CD4-positive, alpha-beta T cell treated with Interferon alpha-2 for 1 hour (primary cell): ENCODE measurements at regions not wholly inside any gene's neighbourhood (a gene's known extent, or its start where the extent isn't known, plus 50 kb on each side); places are given as distances from the start of the nearest gene placed in this dataset.
"Not testable (repeated sequence)": the region's sequence is repeated elsewhere in the genome, so short reads cannot be mapped to it uniquely, and the experiment has no call there.

Experiments
- DNase-seq, 2 donors: peaks; one replicate each; pipeline ENCODE4 v3.0.0-alpha.2; 2020 to 2022

- DNase-seq, result not testable (repeated sequence)
These were observed 141.0 kb downstream of the RTP5 start for GRCh38 chr2:242010252-242011166.

DNA sequence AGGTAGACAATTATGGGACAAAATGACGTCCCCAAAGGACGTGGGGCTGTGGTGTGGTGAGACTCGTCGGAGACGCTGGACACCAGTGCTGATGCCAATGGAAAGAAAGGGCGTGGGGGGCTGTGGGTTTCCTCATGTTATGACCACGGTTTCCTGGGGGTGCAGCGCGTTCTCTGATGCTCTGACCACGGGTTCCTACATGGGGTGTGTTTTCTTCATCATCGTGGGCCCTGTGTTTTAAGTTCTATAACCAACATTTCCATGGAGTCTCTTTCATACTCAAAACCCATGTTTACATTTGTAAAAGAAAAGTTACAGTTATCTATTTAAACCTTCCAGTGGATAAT, 141.6 kb downstream of the RTP5 start:
- DNase-seq, result no peak

DNA sequence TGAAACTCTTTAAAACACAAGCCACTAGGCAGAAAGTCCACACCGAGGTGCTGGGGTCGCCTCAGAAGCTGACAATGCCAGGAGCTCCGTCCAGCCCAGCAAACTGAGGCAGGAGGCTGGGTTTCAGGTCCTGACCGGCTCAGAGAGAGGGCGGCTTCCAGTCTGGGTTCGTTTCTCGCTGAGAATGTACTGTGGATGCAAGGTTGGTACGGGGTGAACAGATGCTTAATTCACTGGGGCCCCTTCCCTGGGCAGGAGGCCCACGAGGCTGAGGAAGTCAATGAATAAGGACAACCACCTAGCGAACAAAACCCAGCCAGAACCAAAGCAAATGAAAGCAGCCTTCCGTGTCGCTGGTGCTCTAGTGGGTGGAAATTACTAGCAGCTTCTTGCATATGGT, 142.0 kb downstream of the RTP5 start:
- DNase-seq, result no peak

- DNase-seq, result no peak
These were observed 142.6 kb downstream of the RTP5 start for GRCh38 chr2:242011991-242012764.

GRCh38 chr2:242012956-242013764, 143.6 kb downstream of the RTP5 start:
- no peak for DNase-seq

DNA sequence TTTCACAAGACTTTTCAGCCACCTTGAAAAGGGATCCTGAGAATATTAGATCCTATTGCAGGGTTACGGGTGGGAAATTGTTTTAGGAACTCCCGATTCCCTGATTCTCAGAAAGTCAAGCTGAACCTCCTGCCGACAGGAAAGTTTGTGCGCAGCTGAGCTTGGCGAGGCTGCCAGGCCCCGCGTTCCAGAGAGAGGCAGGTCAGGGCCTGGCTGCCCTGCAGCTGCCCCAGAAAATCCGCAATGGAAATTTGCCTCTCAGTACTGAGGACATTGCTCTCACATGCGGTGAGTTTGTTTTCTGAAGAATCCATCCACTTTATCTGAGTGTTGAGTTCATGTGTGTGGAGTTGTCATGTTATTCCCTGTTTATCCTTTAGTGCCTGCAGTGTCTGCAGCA, 144.2 kb downstream of the RTP5 start:
- DNase-seq, result no peak

- no peak for DNase-seq
These were observed 145.9 kb downstream of the RTP5 start for GRCh38 chr2:242015108-242016065.

GRCh38 chr2:242017086-242017485, 147.6 kb downstream of the RTP5 start:
- no peak for DNase-seq

DNA sequence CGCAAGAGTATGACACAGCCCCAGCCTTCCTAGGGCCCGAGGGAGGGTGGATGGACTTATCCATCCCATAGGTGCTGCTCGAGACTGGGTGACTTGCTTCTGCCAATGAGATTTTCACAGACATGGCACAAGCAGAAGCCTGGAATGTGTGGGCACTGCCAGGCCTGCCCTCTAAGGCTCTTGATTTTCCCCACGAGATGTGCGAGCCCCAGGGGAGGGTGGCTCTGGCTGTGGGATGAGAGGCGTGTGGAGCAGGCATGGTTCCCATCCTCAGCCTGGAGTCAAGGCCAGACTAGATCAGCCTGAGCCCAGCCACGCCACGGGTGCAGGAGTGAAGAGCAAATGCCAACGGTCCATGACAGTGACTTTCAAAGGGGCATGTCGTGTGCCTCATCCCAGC, 148.9 kb downstream of the RTP5 start:
- not testable (repeated sequence) for DNase-seq

DNA sequence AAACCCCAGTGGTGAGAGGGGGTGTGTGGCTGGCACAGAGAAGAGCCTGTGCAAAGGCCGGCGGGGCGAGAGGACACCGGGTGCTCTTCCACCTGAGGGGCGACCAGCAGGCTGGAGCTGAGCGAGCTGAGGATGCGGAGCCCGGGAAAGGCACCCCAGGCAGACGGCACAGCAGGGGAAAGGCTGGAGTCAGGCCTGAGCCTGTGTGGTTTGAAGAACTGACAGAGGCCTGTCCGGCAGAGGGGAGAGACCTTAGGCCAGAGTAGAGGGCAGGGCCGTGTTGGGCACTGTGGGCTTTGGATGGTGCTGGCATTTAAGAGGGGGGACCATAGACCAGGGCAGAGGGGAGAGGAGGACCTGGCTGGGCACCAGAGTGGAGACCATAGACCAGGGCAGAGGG, 149.8 kb downstream of the RTP5 start:
- no peak for DNase-seq

DNA sequence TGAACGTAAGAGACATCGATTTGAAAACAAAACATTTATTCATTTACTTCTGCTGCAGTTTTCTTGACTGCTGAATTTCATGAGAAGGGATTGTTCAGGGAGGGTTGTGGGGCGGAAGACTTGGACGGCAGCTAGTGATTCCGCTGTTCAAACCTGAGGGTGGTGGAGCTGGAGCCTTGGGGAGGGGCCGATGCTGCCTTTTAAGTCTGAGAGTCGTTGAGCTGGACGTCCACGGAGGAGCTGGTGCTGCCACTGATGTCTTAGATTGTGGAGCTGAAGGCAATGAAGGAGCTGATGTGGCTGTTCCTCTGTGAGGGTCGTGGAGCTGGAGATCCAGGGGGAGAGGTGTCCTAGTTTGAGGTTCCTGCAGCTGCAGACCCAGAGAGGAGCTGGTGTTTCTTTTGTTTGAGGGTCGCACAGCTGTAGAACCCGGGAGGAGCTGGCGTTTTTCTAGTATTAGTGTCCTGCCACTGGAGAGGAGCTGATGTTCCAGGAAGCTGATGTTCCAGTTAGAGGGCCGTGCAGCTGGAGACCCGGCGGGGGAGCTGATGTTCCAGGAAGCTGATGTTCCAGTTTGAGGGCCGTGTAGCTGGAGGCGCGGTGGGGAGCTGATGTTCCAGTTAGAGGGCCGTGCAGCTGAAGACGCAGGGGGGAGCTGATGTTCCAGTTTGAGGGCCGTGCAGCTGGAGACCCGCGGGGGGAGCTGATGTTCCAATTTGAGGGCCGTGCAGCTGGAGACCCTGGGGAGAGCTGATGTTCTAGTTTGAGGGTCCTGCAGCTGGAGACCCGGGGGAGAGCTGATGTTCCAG, 150.9 kb downstream of the RTP5 start:
- DNase-seq, result no peak

DNA sequence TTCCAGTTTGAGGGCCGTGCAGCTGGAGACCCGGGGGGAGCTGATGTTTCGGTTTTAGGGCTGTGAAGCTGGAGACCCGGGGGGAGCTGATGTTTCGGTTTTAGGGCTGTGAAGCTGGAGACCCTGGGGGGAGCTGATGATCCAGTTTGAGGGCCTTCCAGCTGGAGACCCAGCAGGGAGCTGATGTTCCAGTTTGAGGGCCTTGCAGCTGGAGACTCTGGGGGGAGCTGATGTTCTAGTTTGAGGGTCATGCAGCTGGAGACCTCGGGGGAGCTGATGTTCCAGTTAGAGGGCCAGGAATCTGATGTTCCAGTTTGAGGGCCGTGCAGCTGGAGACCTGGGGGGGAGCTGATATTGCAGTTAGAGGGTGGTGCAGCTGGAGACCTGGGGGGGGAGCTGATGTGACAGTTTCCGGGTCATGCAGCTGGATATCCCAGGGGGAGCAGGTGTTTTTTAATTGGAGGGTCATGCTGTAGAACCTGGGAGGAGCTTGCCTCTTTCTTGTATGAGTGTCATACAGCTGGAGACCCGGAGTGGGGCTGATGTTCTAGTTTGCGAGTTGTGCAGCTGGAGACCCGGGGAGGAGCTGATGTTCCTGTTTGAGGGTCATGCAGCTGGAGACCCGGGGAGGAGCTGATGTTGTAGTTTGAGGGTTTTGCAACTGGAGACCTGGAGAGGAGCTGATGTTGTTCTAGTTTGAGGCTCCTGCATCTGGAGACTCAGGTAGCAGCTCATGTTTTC, 153.2 kb downstream of the RTP5 start:
- DNase-seq, result no peak

DNA sequence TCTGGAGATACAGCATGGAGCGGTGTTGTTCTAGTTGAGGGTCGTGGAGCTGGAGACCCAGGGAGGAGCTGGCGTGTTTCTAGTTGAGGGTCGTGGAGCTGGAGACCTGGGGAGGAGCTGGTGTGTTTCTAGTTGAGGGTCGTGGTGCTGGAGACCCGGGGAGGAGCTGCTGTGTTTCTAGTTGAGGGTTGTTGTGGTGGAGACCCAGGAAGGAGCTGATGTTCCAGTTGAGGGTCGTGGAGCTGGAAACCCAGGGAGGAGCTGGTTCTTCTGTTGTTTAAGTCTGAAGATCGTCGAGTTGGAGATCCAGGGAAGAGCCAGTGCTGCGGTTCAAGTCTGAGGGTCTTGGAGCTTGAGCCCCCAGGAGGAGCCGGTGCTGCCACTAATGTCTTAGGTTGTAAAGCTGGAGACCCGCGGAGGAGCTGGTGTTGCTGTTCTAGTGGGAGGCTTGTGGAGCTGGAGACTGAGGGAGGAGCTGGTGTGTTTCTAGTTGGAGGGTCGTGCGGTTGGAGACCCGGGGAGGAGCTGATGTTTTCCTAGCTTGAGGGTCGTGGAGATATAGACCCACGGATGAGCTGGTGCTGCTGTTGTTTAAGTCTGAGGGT, 155.3 kb downstream of the RTP5 start:
- no peak for DNase-seq

DNA sequence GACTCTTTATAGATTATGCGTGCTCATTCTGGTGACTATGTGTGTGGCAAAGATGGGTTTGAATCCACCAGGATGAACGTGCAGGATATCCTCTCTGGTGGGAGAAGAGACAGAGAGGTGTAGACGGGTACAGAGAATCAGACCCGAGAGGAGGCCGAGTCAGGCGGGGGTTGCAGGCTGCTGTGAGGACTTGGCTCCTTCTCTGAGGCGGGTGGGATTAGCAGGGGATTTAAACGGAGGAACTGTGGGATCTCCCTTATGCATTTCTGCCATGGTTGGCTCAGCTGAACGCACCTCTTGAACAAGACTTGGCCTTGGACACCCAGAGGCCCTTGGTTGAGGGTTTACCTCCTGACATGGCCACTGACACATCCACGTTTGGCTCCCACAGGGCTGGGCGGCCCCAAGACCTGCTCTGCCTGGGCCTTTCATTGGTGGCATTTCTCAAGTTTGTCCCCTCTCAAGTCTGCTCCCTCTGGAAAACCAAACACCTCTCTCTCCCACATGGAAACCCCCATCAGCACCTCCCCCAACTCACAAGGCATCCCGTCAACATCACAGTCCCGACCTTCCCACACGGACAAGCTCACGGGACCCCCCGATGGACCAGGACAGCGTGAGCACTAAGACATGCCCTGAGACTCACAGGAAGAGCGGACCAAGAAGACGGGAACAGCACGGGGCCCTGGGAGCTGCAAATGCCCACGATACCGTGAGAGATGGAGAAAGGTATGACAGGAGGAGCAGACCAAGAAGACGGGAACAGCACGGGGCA, 158.3 kb downstream of the RTP5 start:
- DNase-seq, result no peak

- no peak for DNase-seq
These were observed 160.1 kb downstream of the RTP5 start for GRCh38 chr2:242029422-242030225.

DNA sequence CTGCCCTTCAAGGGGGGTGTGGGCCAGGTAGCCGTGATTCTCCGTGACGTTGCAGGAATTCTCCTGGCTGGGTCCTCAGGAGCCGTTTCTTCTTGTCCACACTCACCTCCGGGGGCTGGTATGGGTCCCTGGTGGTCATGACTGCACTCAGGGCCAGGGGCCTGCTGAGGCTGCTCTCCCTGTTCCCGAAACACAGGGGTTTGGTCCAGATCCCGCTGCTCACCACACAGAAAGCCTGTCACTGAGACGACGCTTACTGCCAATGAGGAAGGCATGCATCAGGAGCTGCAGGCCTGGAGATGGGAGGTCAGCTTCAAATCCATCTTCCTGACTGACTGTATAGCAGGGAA, 160.7 kb downstream of the RTP5 start:
- no peak for DNase-seq

- no peak for DNase-seq
These were observed 161.3 kb downstream of the RTP5 start for GRCh38 chr2:242030858-242031257.

DNA sequence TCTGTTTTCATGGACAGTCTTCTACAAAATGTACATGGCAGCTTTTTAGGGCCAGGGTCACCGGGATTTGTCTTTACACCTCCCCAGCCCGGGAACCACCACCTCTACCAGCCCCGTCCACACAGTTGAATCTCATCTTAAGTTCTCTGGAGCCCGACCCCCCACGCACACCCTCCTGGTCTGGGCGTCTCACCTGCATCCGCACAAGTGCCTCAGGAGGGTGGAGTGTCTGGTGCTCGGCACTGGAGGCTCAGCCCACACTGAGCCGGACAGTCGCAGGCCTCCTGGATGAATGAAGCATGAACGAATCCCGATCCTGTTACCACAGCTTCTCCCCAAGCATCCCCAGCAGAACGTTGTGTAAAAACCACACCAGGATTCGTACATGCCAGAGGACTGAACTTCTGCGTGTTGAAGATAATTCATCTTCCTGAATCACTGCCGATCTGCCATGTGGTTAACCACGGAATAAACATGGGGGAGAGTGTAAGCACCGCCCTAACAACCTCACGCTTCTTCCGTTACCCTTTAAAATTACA, 162.0 kb downstream of the RTP5 start:
- peak; percentile 39 to 66 for DNase-seq
